ENCODE measurements at regions not wholly inside any gene's neighbourhood (a gene's known extent, or its start where the extent isn't known, plus 50 kb on each side); places are given as distances from the start of the nearest gene placed in this dataset.

DNA sequence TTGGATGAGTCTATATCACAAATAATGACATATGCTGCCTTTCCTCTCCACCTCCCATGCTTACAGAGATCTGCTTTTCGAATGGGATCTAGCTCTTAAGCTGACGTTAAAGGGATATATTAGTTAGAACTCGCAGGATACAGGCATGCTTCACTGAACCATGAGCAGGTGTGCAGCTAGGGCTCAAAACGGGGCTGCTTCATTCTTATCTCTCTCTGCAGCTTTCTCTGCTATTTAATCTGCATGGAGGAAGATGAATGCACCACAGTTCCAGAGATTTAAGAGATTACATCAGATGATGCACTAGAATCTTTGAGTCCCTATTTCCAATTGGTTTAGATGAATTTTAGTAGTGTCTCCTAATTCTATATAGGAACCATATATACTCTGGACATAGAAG is 327.0 kb downstream of the RAD51AP2 start:
- no TSS peak for BruUV-seq (replicated peaks)
- H3K4me1 ChIP-seq (ENCODE audit: control insufficient read depth in 1 of 2, insufficient read depth in 2 of 2, low read length in 2 of 2), result no peaks in the 10 kb centered on the region
- H3K9me2 ChIP-seq (ENCODE audit: insufficient read depth), result no peaks in the 10 kb centered on the region; the same call in 1 of the 2 replicates
- no peak overlapping the region for H3K4me2 ChIP-seq (ENCODE audit: low read length)
- ChIA-PET CTCF (no interaction called here), RAD21 (ENCODE audit: low non-redundant PET in 1 of 2, low total read pairs in 2 of 2, uncharacterized antibody in 2 of 2, unreplicated experiment in 2 of 2) (no interaction called here), POLR2A (no interaction called here)
- no peak overlapping the region for H3K9ac ChIP-seq (ENCODE audit: low read length)
- no peak for TF ChIP-seq JUND (IDR thresholded peaks at IDR 0.05)
- TF ChIP-seq CBX3 (IDR thresholded peaks at IDR 0.05; ENCODE audit: low read depth), result no peak
- TF ChIP-seq SRF (IDR thresholded peaks at IDR 0.05; ENCODE audit: low read depth), result no peak
- no peak for TF ChIP-seq POLR2AphosphoS5 (IDR thresholded peaks at IDR 0.05; ENCODE audit: low read depth, low read length)
- TF ChIP-seq, protein P1, sequence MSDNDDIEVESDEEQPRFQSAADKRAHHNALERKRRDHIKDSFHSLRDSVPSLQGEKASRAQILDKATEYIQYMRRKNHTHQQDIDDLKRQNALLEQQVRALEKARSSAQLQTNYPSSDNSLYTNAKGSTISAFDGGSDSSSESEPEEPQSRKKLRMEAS (IDR thresholded peaks at IDR 0.05), result no peak
- TF ChIP-seq YY1 (IDR thresholded peaks at IDR 0.05; ENCODE audit: extremely low read depth, insufficient replicate concordance, low read depth, low read length), result no peak
- no peak for TF ChIP-seq EZH2phosphoT487 (IDR thresholded peaks at IDR 0.05; ENCODE audit: borderline replicate concordance)
- TF ChIP-seq, protein P2, sequence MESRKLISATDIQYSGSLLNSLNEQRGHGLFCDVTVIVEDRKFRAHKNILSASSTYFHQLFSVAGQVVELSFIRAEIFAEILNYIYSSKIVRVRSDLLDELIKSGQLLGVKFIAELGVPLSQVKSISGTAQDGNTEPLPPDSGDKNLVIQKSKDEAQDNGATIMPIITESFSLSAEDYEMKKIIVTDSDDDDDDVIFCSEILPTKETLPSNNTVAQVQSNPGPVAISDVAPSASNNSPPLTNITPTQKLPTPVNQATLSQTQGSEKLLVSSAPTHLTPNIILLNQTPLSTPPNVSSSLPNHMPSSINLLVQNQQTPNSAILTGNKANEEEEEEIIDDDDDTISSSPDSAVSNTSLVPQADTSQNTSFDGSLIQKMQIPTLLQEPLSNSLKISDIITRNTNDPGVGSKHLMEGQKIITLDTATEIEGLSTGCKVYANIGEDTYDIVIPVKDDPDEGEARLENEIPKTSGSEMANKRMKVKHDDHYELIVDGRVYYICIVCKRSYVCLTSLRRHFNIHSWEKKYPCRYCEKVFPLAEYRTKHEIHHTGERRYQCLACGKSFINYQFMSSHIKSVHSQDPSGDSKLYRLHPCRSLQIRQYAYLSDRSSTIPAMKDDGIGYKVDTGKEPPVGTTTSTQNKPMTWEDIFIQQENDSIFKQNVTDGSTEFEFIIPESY (IDR thresholded peaks at IDR 0.05; ENCODE audit: extremely low read depth, insufficient replicate concordance, low read length), result no peak
- no peak overlapping the region for H2AFZ ChIP-seq (ENCODE audit: low read depth, low read length, poor library complexity, severe bottlenecking)
- no peak overlapping the region for H3K27ac ChIP-seq (ENCODE audit: low read depth, low read length)
- DNase-seq (ENCODE audit: low read depth, low spot score) (no peak), ATAC-seq (no peak)
- intact Hi-C loops (cut with micrococcal nuclease), result no loop called here
- no peaks in the 10 kb centered on the region for H3K9me3 ChIP-seq (ENCODE audit: control insufficient read depth in 1 of 2, insufficient read depth in 1 of 2, low read depth in 1 of 2, low read length in 2 of 2)
- H4K20me1 ChIP-seq (ENCODE audit: insufficient read depth), result no peaks in the 10 kb centered on the region
- no peak overlapping the region for H3K4me3 ChIP-seq (replicated peaks in 1 of 2; ENCODE audit: low read depth in 1 of 2, low read length in 2 of 2)
- peaks cover 39% of the 10 kb centered on the region for H3K27me3 ChIP-seq (ENCODE audit: insufficient read depth, low read length)
- no peaks in the 10 kb centered on the region for H3K79me2 ChIP-seq (ENCODE audit: insufficient read depth, low read length)
- H3K36me3 ChIP-seq (ENCODE audit: control insufficient read depth in 1 of 2, insufficient read depth in 2 of 2, low read length in 2 of 2), result no peaks in the 10 kb centered on the region

DNA sequence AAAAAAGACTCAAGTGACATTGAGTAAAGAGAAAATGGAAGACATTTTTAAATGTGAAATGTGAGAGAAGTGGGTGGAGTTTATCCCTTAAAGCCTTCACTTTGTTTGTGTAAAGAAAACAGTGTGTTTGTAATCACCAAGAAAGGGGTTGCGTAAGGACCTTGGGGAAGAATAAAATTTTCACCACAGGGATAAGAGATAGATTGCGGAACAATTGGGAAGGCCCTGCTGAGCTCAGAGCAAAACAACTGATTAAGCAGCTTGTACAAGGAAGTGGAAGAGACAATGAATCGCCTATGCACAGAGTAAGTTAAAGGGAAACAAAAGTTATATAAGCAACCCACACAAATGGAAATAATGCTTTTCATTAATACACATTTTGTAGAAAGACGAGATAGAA is 327.7 kb downstream of the RAD51AP2 start:
- Histone ChIP-seq H3K9me2 (ENCODE audit: insufficient read depth) (no peaks in the 10 kb centered on the region; the same call in 1 of the 2 replicates), H3K9ac (ENCODE audit: low read length) (no peak overlapping the region), H3K9me3 (ENCODE audit: control insufficient read depth in 1 of 2, insufficient read depth in 1 of 2, low read depth in 1 of 2, low read length in 2 of 2) (no peaks in the 10 kb centered on the region), H3K4me1 (ENCODE audit: control insufficient read depth in 1 of 2, insufficient read depth in 2 of 2, low read length in 2 of 2) (no peaks in the 10 kb centered on the region), H3K27me3 (ENCODE audit: insufficient read depth, low read length) (peaks cover 39% of the 10 kb centered on the region), H4K20me1 (ENCODE audit: insufficient read depth) (no peaks in the 10 kb centered on the region), H3K27ac (ENCODE audit: low read depth, low read length) (no peak overlapping the region), H3K4me2 (ENCODE audit: low read length) (no peak overlapping the region), H3K79me2 (ENCODE audit: insufficient read depth, low read length) (no peaks in the 10 kb centered on the region), H3K4me3 (replicated peaks in 1 of 2; ENCODE audit: low read depth in 1 of 2, low read length in 2 of 2) (no peak overlapping the region), H3K36me3 (ENCODE audit: control insufficient read depth in 1 of 2, insufficient read depth in 2 of 2, low read length in 2 of 2) (no peaks in the 10 kb centered on the region), H2AFZ (ENCODE audit: low read depth, low read length, poor library complexity, severe bottlenecking) (no peak overlapping the region)
- ChIA-PET RAD21 (ENCODE audit: low non-redundant PET in 1 of 2, low total read pairs in 2 of 2, uncharacterized antibody in 2 of 2, unreplicated experiment in 2 of 2) (no interaction called here), CTCF (no interaction called here), POLR2A (no interaction called here)
- DNase-seq (ENCODE audit: low read depth, low spot score) (no peak), ATAC-seq (no peak)
- no TSS peak for BruUV-seq (replicated peaks)
- intact Hi-C loops (cut with micrococcal nuclease), result no loop called here
- TF ChIP-seq ATF3 (IDR thresholded peaks at IDR 0.05) (no peak), JUND (IDR thresholded peaks at IDR 0.05) (no peak), YY1 (IDR thresholded peaks at IDR 0.05; ENCODE audit: extremely low read depth, insufficient replicate concordance, low read depth, low read length) (no peak), RAD21 (IDR thresholded peaks at IDR 0.05; ENCODE audit: low read depth) (no peak), CEBPB (IDR thresholded peaks at IDR 0.05; ENCODE audit: low read depth) (no peak), TCF7L2 (IDR thresholded peaks at IDR 0.05; ENCODE audit: borderline replicate concordance, extremely low read depth, insufficient read depth, insufficient read length) (no peak), POLR2AphosphoS5 (IDR thresholded peaks at IDR 0.05; ENCODE audit: low read depth, low read length) (no peak), CTCF (IDR thresholded peaks at IDR 0.05 in 2 of 3, conservative IDR thresholded peaks at IDR 0.05 in 1 of 3; ENCODE audit: borderline replicate concordance in 1 of 3, insufficient read depth in 1 of 3, low read depth in 2 of 3, low read length in 2 of 3) (no peak), EGR1 (IDR thresholded peaks at IDR 0.05; ENCODE audit: low read depth) (no peak), FOSL1 (IDR thresholded peaks at IDR 0.05; ENCODE audit: low read depth) (no peak), SRF (IDR thresholded peaks at IDR 0.05; ENCODE audit: low read depth) (no peak), POLR2A (IDR thresholded peaks at IDR 0.05; ENCODE audit: borderline replicate concordance, extremely low read depth, insufficient read depth, insufficient read length) (no peak), ELF1 (IDR thresholded peaks at IDR 0.05; ENCODE audit: borderline replicate concordance, low read depth) (no peak)

All from HCT116 (cell line).